ENCODE measurements at regions not wholly inside any gene's neighbourhood (a gene's known extent, or its start where the extent isn't known, plus 50 kb on each side); places are given as distances from the start of the nearest gene placed in this dataset.

DNA sequence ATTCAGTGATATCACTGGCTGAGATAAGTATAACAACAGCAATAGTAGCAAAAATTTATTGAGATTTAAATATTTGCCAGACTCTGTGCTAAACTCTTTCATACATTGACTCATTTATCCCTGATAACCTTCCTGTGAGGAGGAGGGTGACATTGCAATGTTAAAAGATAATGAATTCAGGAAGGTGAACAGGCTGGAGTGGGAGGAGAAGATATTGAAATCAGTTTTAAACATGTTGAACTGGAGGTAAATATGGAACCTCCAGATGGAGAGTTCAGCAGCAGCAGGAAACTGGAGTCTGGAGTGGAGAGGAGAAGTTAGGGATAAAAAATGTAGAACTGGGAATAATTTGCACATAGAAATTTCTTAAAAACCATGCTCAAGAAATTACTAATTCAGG lies 142.0 kb upstream of the FAT3 start:
- TF ChIP-seq, protein P1, sequence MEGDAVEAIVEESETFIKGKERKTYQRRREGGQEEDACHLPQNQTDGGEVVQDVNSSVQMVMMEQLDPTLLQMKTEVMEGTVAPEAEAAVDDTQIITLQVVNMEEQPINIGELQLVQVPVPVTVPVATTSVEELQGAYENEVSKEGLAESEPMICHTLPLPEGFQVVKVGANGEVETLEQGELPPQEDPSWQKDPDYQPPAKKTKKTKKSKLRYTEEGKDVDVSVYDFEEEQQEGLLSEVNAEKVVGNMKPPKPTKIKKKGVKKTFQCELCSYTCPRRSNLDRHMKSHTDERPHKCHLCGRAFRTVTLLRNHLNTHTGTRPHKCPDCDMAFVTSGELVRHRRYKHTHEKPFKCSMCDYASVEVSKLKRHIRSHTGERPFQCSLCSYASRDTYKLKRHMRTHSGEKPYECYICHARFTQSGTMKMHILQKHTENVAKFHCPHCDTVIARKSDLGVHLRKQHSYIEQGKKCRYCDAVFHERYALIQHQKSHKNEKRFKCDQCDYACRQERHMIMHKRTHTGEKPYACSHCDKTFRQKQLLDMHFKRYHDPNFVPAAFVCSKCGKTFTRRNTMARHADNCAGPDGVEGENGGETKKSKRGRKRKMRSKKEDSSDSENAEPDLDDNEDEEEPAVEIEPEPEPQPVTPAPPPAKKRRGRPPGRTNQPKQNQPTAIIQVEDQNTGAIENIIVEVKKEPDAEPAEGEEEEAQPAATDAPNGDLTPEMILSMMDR (IDR thresholded peaks at IDR 0.05; ENCODE audit: extremely low read depth in 1 of 2, insufficient read depth in 1 of 2, low read depth in 1 of 2, low read length in 2 of 2) = no peak
- TF ChIP-seq POLR2AphosphoS5 (IDR thresholded peaks at IDR 0.05; ENCODE audit: insufficient read depth, low read depth, low read length) = no peak
- TF ChIP-seq POLR2A (IDR thresholded peaks at IDR 0.05; ENCODE audit: low read depth, low read length) = no peak
- TF ChIP-seq MYC (IDR thresholded peaks at IDR 0.05; ENCODE audit: low read depth, low read length) = no peak

Data from endothelial cell of umbilical vein (primary cell).